ENCODE measurements at regions not wholly inside any gene's neighbourhood (a gene's known extent, or its start where the extent isn't known, plus 50 kb on each side); places are given as distances from the start of the nearest gene placed in this dataset.

- no peak for DNase-seq (ENCODE audit: low read depth)
- peak; percentile 21 for TF ChIP-seq CTCF (conservative IDR thresholded peaks at IDR 0.05; ENCODE audit: low read depth, low read length)
- no peak overlapping the region for H3K4me3 ChIP-seq (ENCODE audit: low read depth, low read length)
Observed at GRCh38 chr4:24395937-24396336, 188.4 kb downstream of the DHX15 start.

GRCh38 chr4:24394041-24394440 lies 190.3 kb downstream of the DHX15 start:
- H3K4me3 ChIP-seq (ENCODE audit: low read depth, low read length) = no peak overlapping the region
- peak; percentile 92 for DNase-seq (ENCODE audit: low read depth)
- no peak for TF ChIP-seq CTCF (conservative IDR thresholded peaks at IDR 0.05; ENCODE audit: low read depth, low read length)

- DNase-seq (ENCODE audit: low read depth) = no peak
- no peak overlapping the region for H3K4me3 ChIP-seq (ENCODE audit: low read depth, low read length)
- TF ChIP-seq CTCF (conservative IDR thresholded peaks at IDR 0.05; ENCODE audit: low read depth, low read length) = no peak
Observed at GRCh38 chr4:24392613-24393012, 191.7 kb downstream of the DHX15 start.

GRCh38 chr4:24382381-24382780 lies 202.0 kb downstream of the DHX15 start:
- no peak for TF ChIP-seq CTCF (conservative IDR thresholded peaks at IDR 0.05; ENCODE audit: low read depth, low read length)

GRCh38 chr4:24380957-24381665 lies 203.2 kb downstream of the DHX15 start:
- H3K4me3 ChIP-seq (ENCODE audit: low read depth, low read length) = no peak overlapping the region
- peak; percentile 52 for DNase-seq (ENCODE audit: low read depth)
- no peak for TF ChIP-seq CTCF (conservative IDR thresholded peaks at IDR 0.05; ENCODE audit: low read depth, low read length)

More at GRCh38 chr4:24382381-24382780, 202.0 kb downstream of the DHX15 start:
- peak; percentile 88 for DNase-seq (ENCODE audit: low read depth)
- no peak overlapping the region for H3K4me3 ChIP-seq (ENCODE audit: low read depth, low read length)

- no peak for DNase-seq (ENCODE audit: low read depth)
- no peak overlapping the region for H3K4me3 ChIP-seq (ENCODE audit: low read depth, low read length)
- no peak for TF ChIP-seq CTCF (conservative IDR thresholded peaks at IDR 0.05; ENCODE audit: low read depth, low read length)
Observed at GRCh38 chr4:24373704-24374103, 210.7 kb downstream of the DHX15 start.

GRCh38 chr4:24372881-24373280 lies 211.5 kb downstream of the DHX15 start:
- DNase-seq (ENCODE audit: low read depth) = no peak
- no peak overlapping the region for H3K4me3 ChIP-seq (ENCODE audit: low read depth, low read length)
- no peak for TF ChIP-seq CTCF (conservative IDR thresholded peaks at IDR 0.05; ENCODE audit: low read depth, low read length)

Measured in epithelial cell of proximal tubule (primary cell).